SJSA1 (cell line): ENCODE measurements at regions not wholly inside any gene's neighbourhood (a gene's known extent, or its start where the extent isn't known, plus 50 kb on each side); places are given as distances from the start of the nearest gene placed in this dataset.
A peak's percentile ranks its signal among the peaks of the same experiment; 100 is the strongest.

Experiments used
- DNase-seq, 2 experiments: peaks; one replicate each; pipeline ENCODE4 v3.0.0-alpha.2; 2015 to 2020; ENCODE audit warnings: low spot score in 2 of 2, low read depth in 1 of 2
- H3K27ac ChIP-seq: fragments of 250-450 bp; sonication (Bioruptor Pico); 2 replicates; pipeline ENCODE4 v1.5.1; 2020; ENCODE audit warnings: mild to moderate bottlenecking, moderate library complexity
- H3K27me3 ChIP-seq: fragments of 250-450 bp; sonication (Bioruptor Pico); replicated peaks from 2 replicates; pipeline ENCODE4 v1.5.1; 2020; ENCODE audit warnings: mild to moderate bottlenecking, moderate library complexity
- H3K36me3 ChIP-seq: fragments of 250-450 bp; sonication (Bioruptor Pico); 2 replicates; pipeline ENCODE4 v1.5.1; 2020; ENCODE audit warnings: mild to moderate bottlenecking
- H3K4me1 ChIP-seq: fragments of 250-450 bp; sonication (Bioruptor Pico); replicated peaks from 2 replicates; pipeline ENCODE4 v1.6.1; 2021; ENCODE audit warnings: mild to moderate bottlenecking
- H3K4me3 ChIP-seq: fragments of 250-450 bp; sonication (Bioruptor Pico); 2 replicates; pipeline ENCODE4 v1.5.1; 2020; ENCODE audit warnings: mild to moderate bottlenecking
- H3K9me3 ChIP-seq: fragments of 250-450 bp; sonication (Bioruptor Pico); replicated peaks from 2 replicates; pipeline ENCODE4 v1.5.1; 2020; ENCODE audit warnings: mild to moderate bottlenecking

GRCh38 chr3:69531576-69532546 lies 146.0 kb upstream of the FRMD4B start:
- no peaks in the 10 kb centered on the region for H3K36me3 ChIP-seq
- no peak overlapping the region for H3K27ac ChIP-seq
- no peak overlapping the region for H3K4me3 ChIP-seq
- no peaks in the 10 kb centered on the region for H3K4me1 ChIP-seq
- no peaks in the 10 kb centered on the region for H3K9me3 ChIP-seq
- H3K27me3 ChIP-seq: no peaks in the 10 kb centered on the region
- no peak for DNase-seq

DNA sequence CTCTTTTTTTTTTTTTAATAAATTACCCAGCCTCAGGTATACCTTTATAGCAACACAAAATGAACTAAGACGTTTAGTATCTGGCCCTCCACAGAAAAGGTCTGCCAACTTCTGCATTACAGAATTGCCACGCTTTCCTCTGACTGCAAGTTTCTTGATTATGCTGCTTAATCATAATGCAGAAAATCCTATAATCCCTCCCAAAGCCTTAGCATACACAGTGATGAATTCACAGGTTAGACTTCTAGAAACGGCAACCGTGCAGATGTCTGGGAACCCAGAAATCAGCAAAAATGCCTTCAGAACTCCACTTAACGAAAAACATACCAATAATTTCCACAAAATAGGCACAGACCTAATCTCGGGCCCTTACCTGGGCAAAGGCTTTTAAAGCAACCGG lies 144.7 kb upstream of the FRMD4B start:
- H3K4me1 ChIP-seq: no peaks in the 10 kb centered on the region
- no peak for DNase-seq
- H3K27ac ChIP-seq: no peak overlapping the region
- H3K36me3 ChIP-seq: no peaks in the 10 kb centered on the region
- no peak overlapping the region for H3K4me3 ChIP-seq
- H3K27me3 ChIP-seq: no peaks in the 10 kb centered on the region
- no peaks in the 10 kb centered on the region for H3K9me3 ChIP-seq

DNA sequence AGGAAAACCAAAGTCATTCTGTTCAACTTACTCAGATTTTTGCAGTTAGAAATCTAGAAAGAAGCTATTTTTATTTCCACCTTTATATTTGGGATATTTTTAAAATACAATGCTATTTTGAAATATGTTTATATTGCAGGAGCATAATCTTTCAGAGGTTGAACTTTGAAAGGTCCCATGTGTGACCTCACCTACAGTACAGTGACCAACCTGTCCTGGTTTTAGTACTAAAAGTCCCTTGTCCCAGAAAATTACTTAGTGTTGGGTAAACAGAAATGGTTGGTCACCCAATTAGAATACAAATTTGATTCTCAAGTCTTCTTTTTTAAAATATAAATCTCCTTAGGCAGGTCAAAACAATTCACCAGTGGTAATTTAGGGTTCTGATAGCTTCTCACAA lies 141.6 kb upstream of the FRMD4B start:
- H3K27me3 ChIP-seq: no peaks in the 10 kb centered on the region
- no peaks in the 10 kb centered on the region for H3K9me3 ChIP-seq
- no peak overlapping the region for H3K27ac ChIP-seq
- no peaks in the 10 kb centered on the region for H3K4me1 ChIP-seq
- H3K36me3 ChIP-seq: no peaks in the 10 kb centered on the region
- no peak overlapping the region for H3K4me3 ChIP-seq
- no peak for DNase-seq

DNA sequence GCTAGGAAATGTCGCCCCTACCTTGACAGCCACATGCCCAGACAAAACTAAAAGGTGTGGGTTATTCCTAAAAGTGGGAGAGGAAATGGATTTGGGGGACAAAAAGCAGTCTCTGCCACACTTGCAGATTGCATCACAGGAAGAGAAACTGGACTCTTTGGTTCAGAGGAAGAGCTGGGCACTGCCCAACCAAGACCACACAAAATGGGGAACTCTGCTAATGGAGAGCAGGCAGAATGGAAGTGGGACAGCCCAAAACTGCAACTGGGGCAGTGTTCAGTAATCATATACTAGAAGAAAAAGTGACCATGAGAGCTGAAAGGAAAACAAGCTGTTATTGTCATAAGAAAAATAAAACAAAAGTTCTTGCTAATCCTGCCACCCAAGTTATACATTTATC lies 138.9 kb upstream of the FRMD4B start:
- Histone ChIP-seq H3K36me3 (no peaks in the 10 kb centered on the region), H3K27me3 (no peaks in the 10 kb centered on the region), H3K4me3 (no peak overlapping the region), H3K9me3 (no peaks in the 10 kb centered on the region), H3K27ac (no peak overlapping the region), H3K4me1 (no peaks in the 10 kb centered on the region)
- no peak for DNase-seq

DNA sequence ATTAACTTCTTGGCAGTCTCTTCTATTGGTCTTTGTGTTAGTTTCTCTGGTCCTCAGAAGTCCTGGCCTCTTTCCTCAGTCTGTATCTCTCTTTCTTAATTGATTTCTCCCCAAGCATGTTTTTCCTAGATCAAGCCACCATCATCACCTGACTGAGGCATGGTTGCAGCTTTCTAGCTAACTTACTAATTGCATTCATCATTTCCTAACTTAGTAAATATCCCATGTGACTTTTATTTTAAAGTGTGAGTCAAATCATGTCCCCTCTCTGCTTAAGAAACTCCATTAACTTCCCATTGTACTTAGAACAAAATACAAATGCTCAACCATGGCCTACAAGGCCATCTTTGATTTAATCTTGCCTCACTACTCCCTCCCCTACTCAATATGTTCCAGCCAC lies 135.4 kb upstream of the FRMD4B start:
- no peaks in the 10 kb centered on the region for H3K27me3 ChIP-seq
- no peak for DNase-seq
- H3K4me1 ChIP-seq: no peaks in the 10 kb centered on the region
- no peak overlapping the region for H3K27ac ChIP-seq
- H3K4me3 ChIP-seq: no peak overlapping the region
- H3K9me3 ChIP-seq: no peaks in the 10 kb centered on the region
- H3K36me3 ChIP-seq: no peaks in the 10 kb centered on the region

DNA sequence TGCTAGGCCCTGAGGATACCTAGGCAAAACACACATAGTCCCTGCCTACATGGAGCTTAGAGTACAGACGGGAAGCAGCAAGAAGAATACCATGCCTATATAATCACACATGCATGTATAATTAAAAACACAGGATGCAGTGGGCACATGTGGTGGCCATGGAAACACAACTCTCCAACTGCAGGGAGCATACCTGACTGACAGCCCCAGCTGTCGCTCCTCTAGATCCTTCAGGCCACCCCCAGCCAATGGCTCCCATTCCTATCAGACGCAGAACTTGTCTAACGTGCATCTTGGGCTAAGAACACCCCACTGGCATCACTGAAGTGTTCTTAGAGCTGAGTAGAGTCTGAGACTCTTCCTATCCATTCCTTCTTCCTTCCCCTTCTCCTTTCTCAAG lies 125.5 kb upstream of the FRMD4B start:
- Histone ChIP-seq H3K27ac (no peak overlapping the region), H3K36me3 (no peaks in the 10 kb centered on the region), H3K4me1 (peaks cover 8% of the 10 kb centered on the region), H3K4me3 (no peak overlapping the region), H3K9me3 (no peaks in the 10 kb centered on the region), H3K27me3 (no peaks in the 10 kb centered on the region)
- DNase-seq: no peak

DNA sequence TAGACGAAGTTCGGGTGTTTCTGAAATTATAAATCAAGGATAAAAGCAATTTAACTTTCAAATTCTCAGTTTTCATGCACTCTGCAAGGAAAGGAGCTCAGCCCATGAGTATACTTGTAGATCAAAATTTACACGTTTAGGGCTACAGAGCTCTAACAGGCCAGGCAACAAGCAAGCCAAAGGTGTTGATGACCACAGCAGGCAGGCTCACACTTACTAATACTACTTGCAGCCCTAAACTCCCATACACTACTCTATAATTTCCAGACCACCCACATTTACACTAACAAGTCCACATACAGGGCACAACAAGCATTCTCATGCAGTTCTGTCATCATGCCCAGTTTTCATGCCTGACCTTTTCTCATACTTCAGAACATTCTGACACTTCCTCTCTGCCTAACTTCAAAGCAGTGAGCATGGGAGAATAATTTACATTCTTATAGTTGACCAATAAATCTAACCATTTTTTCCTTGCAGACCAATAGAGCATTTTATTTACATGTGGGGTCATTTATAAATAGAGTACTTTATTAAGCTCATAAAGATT lies 124.7 kb upstream of the FRMD4B start:
- H3K9me3 ChIP-seq: no peaks in the 10 kb centered on the region
- H3K36me3 ChIP-seq: no peaks in the 10 kb centered on the region
- no peak overlapping the region for H3K4me3 ChIP-seq
- no peaks in the 10 kb centered on the region for H3K27me3 ChIP-seq
- peak in 1 of 2 experiments; percentile 53 for DNase-seq
- no peak overlapping the region for H3K27ac ChIP-seq
- H3K4me1 ChIP-seq: peaks cover 15% of the 10 kb centered on the region

DNA sequence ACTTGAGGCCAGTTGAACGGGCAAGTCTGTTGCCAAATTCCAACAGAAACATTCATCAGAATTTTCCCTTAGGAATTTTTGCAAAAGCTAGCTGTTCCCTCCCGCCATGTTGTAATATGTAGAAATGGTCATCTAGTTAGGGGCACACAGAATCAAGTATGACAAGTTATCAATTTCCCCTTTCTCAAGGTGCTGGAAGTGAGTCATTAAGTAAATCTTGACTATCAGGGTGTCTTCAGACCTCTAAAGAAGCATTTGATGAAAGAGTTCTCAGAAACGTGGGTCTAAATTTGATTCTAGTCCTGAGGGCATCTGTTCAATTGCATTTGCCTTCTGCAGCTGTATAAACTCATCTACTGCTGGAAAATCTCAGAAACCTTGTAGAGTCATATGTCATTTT lies 123.4 kb upstream of the FRMD4B start:
- Histone ChIP-seq H3K27me3 (no peaks in the 10 kb centered on the region), H3K4me3 (no peak overlapping the region), H3K9me3 (no peaks in the 10 kb centered on the region), H3K4me1 (peaks cover 20% of the 10 kb centered on the region), H3K27ac (no peak overlapping the region), H3K36me3 (no peaks in the 10 kb centered on the region)
- no peak for DNase-seq

DNA sequence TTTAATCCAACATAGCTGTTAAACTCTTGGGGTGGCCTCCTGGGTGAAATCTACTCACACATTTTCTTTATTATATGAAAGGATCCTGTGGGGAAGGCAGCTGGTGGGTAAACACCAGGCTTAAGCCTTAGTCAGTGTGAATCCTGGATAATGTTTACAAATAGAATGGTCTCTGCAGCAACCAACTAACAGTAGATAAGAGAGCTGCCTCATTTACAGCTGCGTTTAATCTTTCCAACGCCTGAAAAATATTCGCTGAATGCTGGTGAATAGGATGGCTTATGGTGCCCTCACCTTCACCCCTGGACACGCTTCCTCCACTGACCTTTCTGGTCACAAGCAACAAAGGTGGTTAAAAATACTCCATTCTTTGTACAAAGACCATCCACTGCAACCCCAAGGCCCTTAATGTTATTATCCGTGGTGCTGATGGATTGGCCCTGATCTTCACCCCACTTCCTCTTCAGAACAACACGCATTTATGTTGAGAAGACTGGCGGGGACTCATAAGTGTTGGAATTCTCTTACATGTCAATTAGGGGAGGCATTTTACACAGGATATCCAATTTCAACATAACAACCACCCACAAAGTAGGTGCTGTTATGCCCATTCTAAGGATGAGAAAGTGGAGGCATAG lies 120.0 kb upstream of the FRMD4B start:
- Histone ChIP-seq H3K27ac (peak overlapping the region; percentile 39; the same call in 1 of the 2 replicates), H3K9me3 (no peaks in the 10 kb centered on the region), H3K36me3 (no peaks in the 10 kb centered on the region), H3K27me3 (no peaks in the 10 kb centered on the region), H3K4me1 (peaks cover 17% of the 10 kb centered on the region), H3K4me3 (no peak overlapping the region)
- peak in 1 of 2 experiments; percentile 44 for DNase-seq

GRCh38 chr3:69504232-69504631 lies 118.3 kb upstream of the FRMD4B start:
- Histone ChIP-seq H3K4me1 (peaks cover 11% of the 10 kb centered on the region; the same call in 1 of the 2 replicates), H3K9me3 (no peaks in the 10 kb centered on the region), H3K27ac (no peak overlapping the region), H3K36me3 (no peaks in the 10 kb centered on the region), H3K27me3 (no peaks in the 10 kb centered on the region), H3K4me3 (no peak overlapping the region)
- DNase-seq: no peak

- H3K4me3 ChIP-seq: no peak overlapping the region
- H3K27ac ChIP-seq: no peak overlapping the region
- no peaks in the 10 kb centered on the region for H3K9me3 ChIP-seq
- peaks cover 5% of the 10 kb centered on the region; the same call in 1 of the 2 replicates for H3K4me1 ChIP-seq
- no peak for DNase-seq
- no peaks in the 10 kb centered on the region for H3K27me3 ChIP-seq
- H3K36me3 ChIP-seq: no peaks in the 10 kb centered on the region
Observed at GRCh38 chr3:69500604-69501003, 114.7 kb upstream of the FRMD4B start.

DNA sequence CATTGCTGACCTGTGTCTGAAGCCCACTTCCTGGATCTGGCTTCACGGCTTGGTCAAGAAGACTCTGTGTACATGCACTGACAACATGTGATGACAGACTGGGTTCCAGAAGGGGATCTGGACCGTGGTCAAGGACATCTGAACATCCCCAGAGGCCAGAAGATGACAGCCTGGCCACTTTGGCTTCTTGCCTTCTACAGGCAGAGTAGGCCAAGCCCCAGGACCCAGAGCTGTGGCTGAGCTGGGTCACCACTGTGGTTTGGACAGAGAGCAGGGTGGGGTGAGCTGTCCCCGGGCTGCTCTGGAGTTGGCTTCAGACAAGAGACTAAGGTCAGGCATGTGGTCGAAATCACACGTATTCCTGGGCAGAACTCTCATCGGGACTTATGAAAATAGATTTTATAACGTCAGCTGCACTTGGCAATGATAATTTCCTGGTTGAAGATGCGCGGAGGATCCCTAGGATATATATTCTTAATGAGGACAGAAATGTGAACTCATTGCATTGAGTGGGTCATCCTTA lies 114.1 kb upstream of the FRMD4B start:
- Histone ChIP-seq H3K4me3 (no peak overlapping the region), H3K36me3 (no peaks in the 10 kb centered on the region), H3K27me3 (no peaks in the 10 kb centered on the region), H3K9me3 (no peaks in the 10 kb centered on the region), H3K27ac (no peak overlapping the region), H3K4me1 (no peaks in the 10 kb centered on the region; the same call in 1 of the 2 replicates)
- DNase-seq: no peak

DNA sequence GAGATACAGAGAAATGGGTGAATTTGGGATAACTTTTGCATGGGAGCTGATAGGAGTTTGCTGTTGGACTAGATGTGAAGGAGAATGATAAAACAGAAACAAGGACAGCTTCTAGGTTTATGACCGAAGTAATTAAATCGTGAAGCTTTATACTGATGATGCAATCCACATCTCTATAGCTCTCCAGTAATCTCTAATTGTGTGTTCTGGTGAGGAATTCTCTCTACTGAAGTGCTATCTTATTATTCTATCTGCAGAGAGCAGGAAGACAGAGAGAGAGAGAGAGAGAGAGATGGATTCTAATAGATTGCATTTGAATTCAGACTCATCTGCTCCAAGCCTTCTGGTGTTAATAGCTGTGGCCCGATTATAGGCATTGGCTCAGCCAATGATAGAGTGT lies 113.5 kb upstream of the FRMD4B start:
- Histone ChIP-seq H3K9me3 (no peaks in the 10 kb centered on the region), H3K27me3 (no peaks in the 10 kb centered on the region), H3K27ac (no peak overlapping the region), H3K4me1 (no peaks in the 10 kb centered on the region; the same call in 1 of the 2 replicates), H3K4me3 (no peak overlapping the region), H3K36me3 (no peaks in the 10 kb centered on the region)
- no peak for DNase-seq

GRCh38 chr3:69496856-69497255 lies 111.0 kb upstream of the FRMD4B start:
- Histone ChIP-seq H3K9me3 (no peaks in the 10 kb centered on the region), H3K4me3 (no peak overlapping the region), H3K27me3 (no peaks in the 10 kb centered on the region), H3K36me3 (no peaks in the 10 kb centered on the region), H3K27ac (no peak overlapping the region), H3K4me1 (no peaks in the 10 kb centered on the region)
- no peak for DNase-seq
